Fibroblast of pulmonary artery (primary cell): ENCODE measurements at regions not wholly inside any gene's neighbourhood (a gene's known extent, or its start where the extent isn't known, plus 50 kb on each side); places are given as distances from the start of the nearest gene placed in this dataset.

ENCODE experiments used
- DNase-seq: peaks from one replicate; pipeline ENCODE4 v3.0.0-alpha.2; 2010; ENCODE audit warnings: low read depth
- H3K4me3 ChIP-seq: replicated peaks from 2 replicates; pipeline ENCODE4 v1.5.1; 2011; ENCODE audit warnings: low read depth, mild to moderate bottlenecking, control low read depth, low read length, moderate library complexity
- CTCF ChIP-seq: IDR thresholded peaks from 2 replicates; pipeline ENCODE4 v1.5.1; 2011; ENCODE audit warnings: mild to moderate bottlenecking, control low read depth, low read length, inconsistent platforms; ENCODE audit errors: missing control alignments

- no peak for DNase-seq
- no peak overlapping the region for H3K4me3 ChIP-seq
- TF ChIP-seq CTCF: no peak
These were observed 237.9 kb downstream of the NFKBIZ start for GRCh38 chr3:102087236-102087635.

- DNase-seq: no peak
- H3K4me3 ChIP-seq: no peak overlapping the region
- TF ChIP-seq CTCF: no peak
These were observed 239.9 kb downstream of the NFKBIZ start for GRCh38 chr3:102089239-102089638.

- no peak overlapping the region for H3K4me3 ChIP-seq
- DNase-seq: peak; percentile 63
- no peak for TF ChIP-seq CTCF
These were observed 240.8 kb downstream of the NFKBIZ start for GRCh38 chr3:102089904-102090720.

- peak; percentile 32 for DNase-seq
- H3K4me3 ChIP-seq: no peak overlapping the region
- TF ChIP-seq CTCF: no peak
These were observed 241.4 kb downstream of the NFKBIZ start for GRCh38 chr3:102090721-102091045.

- H3K4me3 ChIP-seq: no peak overlapping the region
- no peak for DNase-seq
- no peak for TF ChIP-seq CTCF
These were observed 242.0 kb downstream of the NFKBIZ start for GRCh38 chr3:102091358-102091757.

GRCh38 chr3:102092617-102093466 is 243.5 kb downstream of the NFKBIZ start:
- no peak overlapping the region for H3K4me3 ChIP-seq
- no peak for TF ChIP-seq CTCF
- DNase-seq: peak; percentile 31
